ENCODE measurements at regions not wholly inside any gene's neighbourhood (a gene's known extent, or its start where the extent isn't known, plus 50 kb on each side); places are given as distances from the start of the nearest gene placed in this dataset.
"Not testable (repeated sequence)": the region's sequence is repeated elsewhere in the genome, so short reads cannot be mapped to it uniquely, and the experiment has no call there.

DNA sequence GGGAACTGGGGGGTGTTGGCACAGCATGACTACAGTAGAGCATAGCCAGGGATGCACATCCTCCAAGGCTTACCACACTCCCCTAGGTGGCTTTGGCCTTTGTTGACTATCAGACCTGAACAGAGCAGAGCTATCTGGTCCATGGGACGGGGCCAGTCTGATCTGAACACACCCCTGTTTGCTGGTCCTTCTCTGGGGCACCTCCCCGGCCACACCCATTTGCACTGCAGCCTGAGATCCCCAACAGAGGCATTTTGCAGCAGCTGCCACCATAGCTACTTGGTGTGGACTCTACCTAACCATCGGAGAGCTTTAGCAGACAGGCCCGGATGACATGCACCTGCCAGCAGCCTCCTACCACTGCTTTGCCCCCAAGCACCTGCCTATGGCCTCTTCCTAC, 75.8 kb upstream of the NOX4 start:
- Histone ChIP-seq H3K4me3 (replicated peaks in 1 of 2; ENCODE audit: low read depth in 1 of 2, low read length in 2 of 2) (no peak overlapping the region), H3K9me2 (ENCODE audit: insufficient read depth) (no peaks in the 10 kb centered on the region), H3K9me3 (ENCODE audit: control insufficient read depth in 1 of 2, insufficient read depth in 1 of 2, low read depth in 1 of 2, low read length in 2 of 2) (no peaks in the 10 kb centered on the region), H3K36me3 (ENCODE audit: control insufficient read depth in 1 of 2, insufficient read depth in 2 of 2, low read length in 2 of 2) (no peaks in the 10 kb centered on the region), H3K27ac (ENCODE audit: low read depth, low read length) (no peak overlapping the region), H3K27me3 (ENCODE audit: insufficient read depth, low read length) (no peaks in the 10 kb centered on the region), H3K4me2 (ENCODE audit: low read length) (no peak overlapping the region), H3K9ac (ENCODE audit: low read length) (no peak overlapping the region), H4K20me1 (ENCODE audit: insufficient read depth) (no peaks in the 10 kb centered on the region), H2AFZ (ENCODE audit: low read depth, low read length, poor library complexity, severe bottlenecking) (no peak overlapping the region), H3K4me1 (ENCODE audit: control insufficient read depth in 1 of 2, insufficient read depth in 2 of 2, low read length in 2 of 2) (no peaks in the 10 kb centered on the region), H3K79me2 (ENCODE audit: insufficient read depth, low read length) (no peaks in the 10 kb centered on the region)
- ChIA-PET POLR2A (no interaction called here), RAD21 (ENCODE audit: low non-redundant PET in 1 of 2, low total read pairs in 2 of 2, uncharacterized antibody in 2 of 2, unreplicated experiment in 2 of 2) (no interaction called here), CTCF (no interaction called here)
- TF ChIP-seq, protein P1, sequence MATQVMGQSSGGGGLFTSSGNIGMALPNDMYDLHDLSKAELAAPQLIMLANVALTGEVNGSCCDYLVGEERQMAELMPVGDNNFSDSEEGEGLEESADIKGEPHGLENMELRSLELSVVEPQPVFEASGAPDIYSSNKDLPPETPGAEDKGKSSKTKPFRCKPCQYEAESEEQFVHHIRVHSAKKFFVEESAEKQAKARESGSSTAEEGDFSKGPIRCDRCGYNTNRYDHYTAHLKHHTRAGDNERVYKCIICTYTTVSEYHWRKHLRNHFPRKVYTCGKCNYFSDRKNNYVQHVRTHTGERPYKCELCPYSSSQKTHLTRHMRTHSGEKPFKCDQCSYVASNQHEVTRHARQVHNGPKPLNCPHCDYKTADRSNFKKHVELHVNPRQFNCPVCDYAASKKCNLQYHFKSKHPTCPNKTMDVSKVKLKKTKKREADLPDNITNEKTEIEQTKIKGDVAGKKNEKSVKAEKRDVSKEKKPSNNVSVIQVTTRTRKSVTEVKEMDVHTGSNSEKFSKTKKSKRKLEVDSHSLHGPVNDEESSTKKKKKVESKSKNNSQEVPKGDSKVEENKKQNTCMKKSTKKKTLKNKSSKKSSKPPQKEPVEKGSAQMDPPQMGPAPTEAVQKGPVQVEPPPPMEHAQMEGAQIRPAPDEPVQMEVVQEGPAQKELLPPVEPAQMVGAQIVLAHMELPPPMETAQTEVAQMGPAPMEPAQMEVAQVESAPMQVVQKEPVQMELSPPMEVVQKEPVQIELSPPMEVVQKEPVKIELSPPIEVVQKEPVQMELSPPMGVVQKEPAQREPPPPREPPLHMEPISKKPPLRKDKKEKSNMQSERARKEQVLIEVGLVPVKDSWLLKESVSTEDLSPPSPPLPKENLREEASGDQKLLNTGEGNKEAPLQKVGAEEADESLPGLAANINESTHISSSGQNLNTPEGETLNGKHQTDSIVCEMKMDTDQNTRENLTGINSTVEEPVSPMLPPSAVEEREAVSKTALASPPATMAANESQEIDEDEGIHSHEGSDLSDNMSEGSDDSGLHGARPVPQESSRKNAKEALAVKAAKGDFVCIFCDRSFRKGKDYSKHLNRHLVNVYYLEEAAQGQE (IDR thresholded peaks at IDR 0.05; ENCODE audit: low read depth), result no peak
- TF ChIP-seq YY1 (IDR thresholded peaks at IDR 0.05; ENCODE audit: extremely low read depth, insufficient replicate concordance, low read depth, low read length), result no peak
- no peak for DNase-seq (ENCODE audit: low read depth, low spot score)
- ATAC-seq, result no peak
- BruUV-seq (replicated peaks), result no TSS peak
- intact Hi-C loops (cut with micrococcal nuclease), result no loop called here

DNA sequence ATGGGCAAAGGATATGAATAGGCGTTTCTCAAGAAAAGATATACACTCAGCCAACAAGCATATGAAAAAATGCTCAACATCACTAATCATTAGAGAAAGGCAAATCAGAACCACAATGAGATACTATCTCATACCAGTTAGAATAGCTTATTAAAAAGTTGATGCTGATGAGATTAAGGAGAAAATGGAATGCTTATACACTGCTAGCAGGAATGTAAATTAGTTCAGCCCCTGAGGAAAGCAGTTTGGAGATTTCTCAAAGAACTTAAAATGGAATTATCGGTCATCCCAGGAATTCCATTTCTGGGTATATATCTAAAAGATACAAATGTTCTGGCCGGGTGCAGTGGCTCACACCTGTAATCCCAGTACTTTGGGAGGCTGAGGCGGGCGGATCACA, 78.2 kb upstream of the NOX4 start:
- H3K27me3 ChIP-seq (ENCODE audit: insufficient read depth, low read length); POLR2A ChIA-PET; H3K79me2 ChIP-seq (ENCODE audit: insufficient read depth, low read length); H3K4me2 ChIP-seq (ENCODE audit: low read length); H3K27ac ChIP-seq (ENCODE audit: low read depth, low read length); H3K9me2 ChIP-seq (ENCODE audit: insufficient read depth); H3K4me3 ChIP-seq (replicated peaks in 1 of 2; ENCODE audit: low read depth in 1 of 2, low read length in 2 of 2); H3K9me3 ChIP-seq (ENCODE audit: control insufficient read depth in 1 of 2, insufficient read depth in 1 of 2, low read depth in 1 of 2, low read length in 2 of 2); H3K4me1 ChIP-seq (ENCODE audit: control insufficient read depth in 1 of 2, insufficient read depth in 2 of 2, low read length in 2 of 2); ATAC-seq; RAD21 ChIA-PET (ENCODE audit: low non-redundant PET in 1 of 2, low total read pairs in 2 of 2, uncharacterized antibody in 2 of 2, unreplicated experiment in 2 of 2); H3K9ac ChIP-seq (ENCODE audit: low read length); DNase-seq (ENCODE audit: low read depth, low spot score); H2AFZ ChIP-seq (ENCODE audit: low read depth, low read length, poor library complexity, severe bottlenecking); H3K36me3 ChIP-seq (ENCODE audit: control insufficient read depth in 1 of 2, insufficient read depth in 2 of 2, low read length in 2 of 2); H4K20me1 ChIP-seq (ENCODE audit: insufficient read depth); intact Hi-C loops (cut with micrococcal nuclease); BruUV-seq (replicated peaks); CTCF ChIA-PET: not testable (repeated sequence)

DNA sequence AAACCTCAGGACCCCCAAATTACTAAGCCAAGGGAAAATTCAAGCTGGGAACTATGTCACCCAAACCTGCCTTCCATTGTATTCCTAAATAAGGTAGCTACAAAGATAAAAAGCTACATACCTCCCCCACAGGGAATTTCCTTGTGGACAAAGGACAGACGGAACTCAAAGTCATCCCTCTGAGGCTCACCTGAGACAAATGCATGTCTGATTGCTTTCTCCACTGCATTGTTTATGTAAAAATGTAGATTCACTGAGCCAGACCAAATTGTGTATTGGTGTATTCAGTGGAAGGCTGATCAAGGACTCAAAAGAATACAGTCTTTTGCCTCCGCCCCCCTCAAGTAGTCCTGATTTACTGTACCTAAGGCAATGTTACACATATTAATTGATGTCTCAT, 80.5 kb upstream of the NOX4 start:
- RAD21 ChIA-PET (ENCODE audit: low non-redundant PET in 1 of 2, low total read pairs in 2 of 2, uncharacterized antibody in 2 of 2, unreplicated experiment in 2 of 2); ATAC-seq: not testable (repeated sequence)

DNA sequence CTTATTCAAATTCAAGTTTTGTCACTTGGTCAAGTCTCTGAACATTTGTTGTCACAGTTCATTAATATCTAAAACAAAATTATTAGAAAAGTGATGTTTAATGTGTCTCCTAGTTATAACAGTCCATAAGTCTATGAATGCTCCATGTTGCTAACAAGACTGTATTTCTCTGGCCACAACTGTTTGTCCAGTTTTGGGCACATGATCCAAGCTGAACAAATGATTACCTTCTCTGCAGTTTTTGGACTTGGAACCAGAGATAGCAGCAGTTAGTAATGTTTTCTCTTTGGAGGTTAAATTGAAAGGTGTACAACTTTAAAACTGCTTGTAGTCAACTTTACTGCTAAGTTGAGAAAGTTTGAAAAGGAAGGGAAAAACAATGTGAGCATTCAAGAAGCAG, 84.7 kb upstream of the NOX4 start:
- RAD21 ChIA-PET (ENCODE audit: low non-redundant PET in 1 of 2, low total read pairs in 2 of 2, uncharacterized antibody in 2 of 2, unreplicated experiment in 2 of 2); CTCF ChIA-PET; H3K36me3 ChIP-seq (ENCODE audit: control insufficient read depth in 1 of 2, insufficient read depth in 2 of 2, low read length in 2 of 2); intact Hi-C loops (cut with micrococcal nuclease); H3K4me1 ChIP-seq (ENCODE audit: control insufficient read depth in 1 of 2, insufficient read depth in 2 of 2, low read length in 2 of 2); H3K27me3 ChIP-seq (ENCODE audit: insufficient read depth, low read length); H2AFZ ChIP-seq (ENCODE audit: low read depth, low read length, poor library complexity, severe bottlenecking); POLR2A ChIA-PET; H3K9me2 ChIP-seq (ENCODE audit: insufficient read depth); ATAC-seq; H3K9ac ChIP-seq (ENCODE audit: low read length); BruUV-seq (replicated peaks); H3K4me3 ChIP-seq (replicated peaks in 1 of 2; ENCODE audit: low read depth in 1 of 2, low read length in 2 of 2); H3K27ac ChIP-seq (ENCODE audit: low read depth, low read length); DNase-seq (ENCODE audit: low read depth, low spot score); H4K20me1 ChIP-seq (ENCODE audit: insufficient read depth); H3K79me2 ChIP-seq (ENCODE audit: insufficient read depth, low read length); H3K9me3 ChIP-seq (ENCODE audit: control insufficient read depth in 1 of 2, insufficient read depth in 1 of 2, low read depth in 1 of 2, low read length in 2 of 2); H3K4me2 ChIP-seq (ENCODE audit: low read length): not testable (repeated sequence)

More for the DNA sequence above, 80.5 kb upstream of the NOX4 start:
- H2AFZ ChIP-seq (ENCODE audit: low read depth, low read length, poor library complexity, severe bottlenecking); DNase-seq (ENCODE audit: low read depth, low spot score); H3K4me3 ChIP-seq (replicated peaks in 1 of 2; ENCODE audit: low read depth in 1 of 2, low read length in 2 of 2); H3K4me2 ChIP-seq (ENCODE audit: low read length); H3K36me3 ChIP-seq (ENCODE audit: control insufficient read depth in 1 of 2, insufficient read depth in 2 of 2, low read length in 2 of 2); H3K4me1 ChIP-seq (ENCODE audit: control insufficient read depth in 1 of 2, insufficient read depth in 2 of 2, low read length in 2 of 2); H3K79me2 ChIP-seq (ENCODE audit: insufficient read depth, low read length); intact Hi-C loops (cut with micrococcal nuclease); CTCF ChIA-PET; H3K27me3 ChIP-seq (ENCODE audit: insufficient read depth, low read length); H4K20me1 ChIP-seq (ENCODE audit: insufficient read depth); BruUV-seq (replicated peaks); H3K9ac ChIP-seq (ENCODE audit: low read length); H3K9me2 ChIP-seq (ENCODE audit: insufficient read depth); H3K9me3 ChIP-seq (ENCODE audit: control insufficient read depth in 1 of 2, insufficient read depth in 1 of 2, low read depth in 1 of 2, low read length in 2 of 2); POLR2A ChIA-PET; H3K27ac ChIP-seq (ENCODE audit: low read depth, low read length): not testable (repeated sequence)
